Heart left ventricle (tissue), 16 donors: ENCODE measurements at regions not wholly inside any gene's neighbourhood (a gene's known extent, or its start where the extent isn't known, plus 50 kb on each side); places are given as distances from the start of the nearest gene placed in this dataset.

Source experiments
- ATAC-seq, 4 donors: fragments of 200-7000 bp; cut with Tn5 transposase; one replicate each; pipeline ENCODE4 v1.9.1; 2020 to 2022; ENCODE audit warnings: moderate library complexity in 4 of 4, mild to moderate bottlenecking in 3 of 4, moderate number of reproducible peaks in 1 of 4
- DNase-seq, 5 donors: peaks; one replicate each; pipeline ENCODE4 v3.0.0-alpha.2; 2020
- H3K27ac ChIP-seq, 12 donors: fragments of 200-600 bp; sonication (generic) in 4 of 12; one replicate each; pipeline versions ENCODE4 v1.5.0 to v1.8.0; 2016 to 2022; ENCODE audit warnings: mild to moderate bottlenecking in 2 of 12
- H3K27me3 ChIP-seq, 9 donors: fragments of 200-600 bp; sonication (generic) in 2 of 9; one replicate each; pipeline versions ENCODE4 v1.5.1 to v1.8.0; 2016 to 2022; ENCODE audit warnings: mild to moderate bottlenecking in 3 of 9
- H3K36me3 ChIP-seq, 9 donors: fragments of 200-600 bp; sonication (generic) in 2 of 9; one replicate each; pipeline versions ENCODE4 v1.5.0 to v1.8.0; 2018 to 2022; ENCODE audit warnings: mild to moderate bottlenecking in 2 of 9
- H3K4me1 ChIP-seq, 12 donors: fragments of 200-600 bp; sonication (generic) in 4 of 12; one replicate each; pipeline versions ENCODE4 v1.5.0 to v1.8.0; 2016 to 2022; ENCODE audit warnings: mild to moderate bottlenecking in 3 of 12
- H3K4me3 ChIP-seq, 12 donors: fragments of 200-600 bp; sonication (generic) in 4 of 12; one replicate each; pipeline versions ENCODE4 v1.5.0 to v1.8.0; 2017 to 2022; ENCODE audit warnings: mild to moderate bottlenecking in 9 of 12, moderate library complexity in 4 of 12
- H3K9me3 ChIP-seq, 12 donors: fragments of 200-600 bp; sonication (generic) in 4 of 12; one replicate each; pipeline versions ENCODE4 v1.5.0 to v1.8.0; 2016 to 2022; ENCODE audit warnings: mild to moderate bottlenecking in 1 of 12
- POLR2A ChIP-seq, 2 donors: fragments of 450-650 bp; IDR thresholded peaks; one replicate each; pipeline ENCODE4 v1.6.1; 2017; ENCODE audit warnings: antibody characterized with exemption in 2 of 2, mild to moderate bottlenecking in 2 of 2, moderate library complexity in 2 of 2
- WGBS, 4 donors: extraction: QIAGEN DNeasy Blood & Tissue Kit in 2 of 4; methylation state at CpG; one replicate each; pipeline versions ENCODE4 v1.1.5 to v1.1.7; 2013 to 2018; 5-methylcytosine and 5-hydroxymethylcytosine counted together
- intact Hi-C, 10 donors: fragments of 100-400 bp; cut with DNase I; formaldehyde crosslinking; loops; one replicate each; pipeline versions ENCODE4 v1.11.1 to v1.14.2; 2022
- TF ChIP-seq, protein P1 (sequence below), 12 donors: fragments of 200-600 bp; sonication (generic) in 4 of 12; IDR thresholded peaks; one replicate each; pipeline versions ENCODE4 v1.5.0 to v1.8.0; 2018 to 2022; ENCODE audit warnings: antibody characterized with exemption in 12 of 12, mild to moderate bottlenecking in 5 of 12
- donor health status: ischemic (EF 13 %, LVEDD 7.1; RV severe dilation, severe dysfunction).
- donor health status: healthy with polysubstance abuse.
- donor health status: DM: no; HTN: yes; CAD: no.
- donor health status: DM: no; HTN: no; CAD: no.
- donor health status: ischemic (EF 25% LVEDD 6.9; RV normal size, moderate dysfunction).
- donor health status: ischemic (EF 25% LVEDD 5.7; RV mildly dilated, moderate dysfunction).
- donor health status: healthy.
- donor health status: DM: yes; HTN: yes; CAD: no.
- donor health status: ischemic (EF 35%, LVEDD 5.7; RV mildly dilated, moderate dysfunction).
- donor health status: nonischemic (EF 11% LVEDD 7.7; RV severe dilation, severe dysfunction).
- donor health status: DM: yes; HTN: yes; CAD: no.
- donor health status: PGD.
- donor health status: ischemic (EF 29% LVEDD 5.4; RV normal size, mild dysfunction).
- donor health status: nonischemic (EF 23%, LVEDD 6.1; RV moderate dilation, normal function).

DNA sequence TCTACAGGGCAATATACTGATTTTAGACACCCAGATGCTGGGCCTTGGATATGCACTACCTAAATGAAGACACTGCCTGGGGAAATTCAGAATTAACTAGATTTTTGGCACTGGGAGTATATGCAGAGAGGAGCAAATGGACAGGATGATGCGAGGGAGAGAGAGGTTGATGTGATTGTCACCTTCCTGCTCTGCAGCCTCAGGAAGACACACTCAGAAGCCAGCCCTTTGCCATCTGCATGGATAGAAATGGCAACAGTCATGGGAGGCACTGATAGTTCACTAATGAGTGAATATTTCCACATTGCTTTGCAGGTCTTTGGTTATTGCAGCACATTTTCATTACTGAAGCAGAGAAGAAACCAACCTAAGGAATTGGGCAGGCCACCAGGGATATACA lies 397.2 kb upstream of the NFE2L3 start:
- intact Hi-C loops: no loop called here
- peaks cover 0 to 4% (median 0%) of the 10 kb centered on the region in 9 donors for H3K27me3 ChIP-seq
- no peak overlapping the region for H3K4me3 ChIP-seq
- ATAC-seq (no peak), DNase-seq (no peak)
- TF ChIP-seq, protein P1, sequence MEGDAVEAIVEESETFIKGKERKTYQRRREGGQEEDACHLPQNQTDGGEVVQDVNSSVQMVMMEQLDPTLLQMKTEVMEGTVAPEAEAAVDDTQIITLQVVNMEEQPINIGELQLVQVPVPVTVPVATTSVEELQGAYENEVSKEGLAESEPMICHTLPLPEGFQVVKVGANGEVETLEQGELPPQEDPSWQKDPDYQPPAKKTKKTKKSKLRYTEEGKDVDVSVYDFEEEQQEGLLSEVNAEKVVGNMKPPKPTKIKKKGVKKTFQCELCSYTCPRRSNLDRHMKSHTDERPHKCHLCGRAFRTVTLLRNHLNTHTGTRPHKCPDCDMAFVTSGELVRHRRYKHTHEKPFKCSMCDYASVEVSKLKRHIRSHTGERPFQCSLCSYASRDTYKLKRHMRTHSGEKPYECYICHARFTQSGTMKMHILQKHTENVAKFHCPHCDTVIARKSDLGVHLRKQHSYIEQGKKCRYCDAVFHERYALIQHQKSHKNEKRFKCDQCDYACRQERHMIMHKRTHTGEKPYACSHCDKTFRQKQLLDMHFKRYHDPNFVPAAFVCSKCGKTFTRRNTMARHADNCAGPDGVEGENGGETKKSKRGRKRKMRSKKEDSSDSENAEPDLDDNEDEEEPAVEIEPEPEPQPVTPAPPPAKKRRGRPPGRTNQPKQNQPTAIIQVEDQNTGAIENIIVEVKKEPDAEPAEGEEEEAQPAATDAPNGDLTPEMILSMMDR (IDR thresholded peaks at IDR 0.05): no peak
- no peak for TF ChIP-seq POLR2A (IDR thresholded peaks at IDR 0.05)
- H3K9me3 ChIP-seq: no peaks in the 10 kb centered on the region
- peak overlapping the region in 2 of 12 donors; percentile 76 to 84 for H3K27ac ChIP-seq
- peaks cover 0 to 31% (median 9%) of the 10 kb centered on the region in 12 donors for H3K4me1 ChIP-seq
- 87 to 100% (median 90%) methylated on average over 1 of the region's 1 CpG for WGBS, 4 donors
- no peaks in the 10 kb centered on the region for H3K36me3 ChIP-seq

DNA sequence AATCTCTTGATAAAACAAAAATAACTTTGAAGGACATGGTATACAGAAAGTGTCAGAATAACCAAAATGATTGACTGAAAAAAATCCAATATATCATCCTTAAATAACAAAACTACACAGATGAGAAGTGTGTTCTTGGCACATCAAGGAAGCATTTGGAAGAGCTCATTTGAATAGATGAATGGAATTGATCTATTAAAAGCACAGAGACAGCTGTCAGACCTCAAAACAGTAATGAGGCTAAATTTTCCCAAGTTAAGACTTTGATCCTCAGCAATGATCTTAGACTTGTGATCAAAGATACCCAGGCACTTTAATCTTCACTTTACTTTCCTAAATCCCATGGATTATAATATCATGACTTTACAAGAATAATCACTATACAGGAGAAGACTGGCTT lies 395.4 kb upstream of the NFE2L3 start:
- Histone ChIP-seq H3K27ac (peak overlapping the region in 1 of 12 donors; percentile 55), H3K36me3 (no peaks in the 10 kb centered on the region), H3K27me3 (peaks cover 0 to 4% (median 0%) of the 10 kb centered on the region in 9 donors), H3K4me3 (no peak overlapping the region), H3K4me1 (peaks cover 0 to 18% (median 1%) of the 10 kb centered on the region in 12 donors), H3K9me3 (no peaks in the 10 kb centered on the region)
- DNase-seq (no peak), ATAC-seq (no peak)
- intact Hi-C loops: no loop called here
- TF ChIP-seq POLR2A (IDR thresholded peaks at IDR 0.05): no peak
- TF ChIP-seq, protein P1 (IDR thresholded peaks at IDR 0.05): no peak

DNA sequence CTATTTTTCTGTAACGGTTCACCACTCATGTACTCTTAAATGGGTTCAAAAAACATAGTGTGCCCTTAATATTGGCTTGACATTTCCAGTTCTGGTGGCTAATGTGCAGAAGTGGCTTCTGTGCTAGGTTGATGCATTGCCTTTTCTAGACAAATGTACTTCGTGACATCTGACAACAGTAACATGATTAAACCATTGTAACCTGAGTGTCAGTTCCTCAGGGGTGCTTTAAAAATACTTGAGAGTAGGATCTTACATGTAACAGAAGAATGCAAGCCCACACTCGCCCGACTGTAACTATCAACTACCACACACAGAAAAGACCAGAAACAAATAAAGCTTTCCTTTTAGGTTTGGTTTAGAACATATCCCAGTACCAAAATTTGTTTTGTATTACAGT lies 393.4 kb upstream of the NFE2L3 start:
- ATAC-seq: no peak
- intact Hi-C loops: no loop called here
- Histone ChIP-seq H3K36me3 (no peaks in the 10 kb centered on the region), H3K4me1 (peaks cover 0 to 8% (median 0%) of the 10 kb centered on the region in 12 donors), H3K9me3 (no peaks in the 10 kb centered on the region), H3K27ac (peak overlapping the region in 1 of 12 donors; percentile 15), H3K4me3 (no peak overlapping the region), H3K27me3 (peaks cover 0 to 4% (median 0%) of the 10 kb centered on the region in 9 donors)
- TF ChIP-seq POLR2A (IDR thresholded peaks at IDR 0.05): no peak
- TF ChIP-seq, protein P1 (IDR thresholded peaks at IDR 0.05): no peak
- no peak for DNase-seq
- 72 to 84% (median 79%) methylated on average over 4 of the region's 4 CpGs for WGBS, 4 donors

DNA sequence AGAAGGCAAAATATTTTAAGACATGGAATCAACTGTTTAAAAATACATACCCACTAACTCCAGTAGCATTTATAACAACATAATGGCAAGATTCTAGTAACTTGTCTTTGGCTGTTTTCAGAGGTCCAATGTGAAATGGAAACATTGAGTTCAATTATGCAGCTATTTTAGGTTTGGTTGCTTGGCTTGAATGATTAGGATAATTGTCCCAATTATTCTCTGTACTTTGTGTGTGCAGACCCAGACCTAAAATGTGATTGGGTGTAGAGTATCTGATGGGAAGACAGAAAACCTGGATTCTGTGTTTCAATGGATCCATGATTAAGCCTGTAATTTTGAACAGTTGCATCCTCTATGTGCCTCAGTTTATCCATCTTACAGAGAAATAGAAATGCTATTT lies 392.7 kb upstream of the NFE2L3 start:
- Histone ChIP-seq H3K4me3 (no peak overlapping the region), H3K9me3 (no peaks in the 10 kb centered on the region), H3K27ac (no peak overlapping the region), H3K36me3 (no peaks in the 10 kb centered on the region), H3K27me3 (peaks cover 0 to 4% (median 0%) of the 10 kb centered on the region in 9 donors), H3K4me1 (peaks cover 0 to 4% (median 0%) of the 10 kb centered on the region in 12 donors)
- ATAC-seq: no peak
- TF ChIP-seq, protein P1 (IDR thresholded peaks at IDR 0.05): no peak
- TF ChIP-seq POLR2A (IDR thresholded peaks at IDR 0.05): no peak
- intact Hi-C loops: no loop called here
- no peak for DNase-seq
